NCI-H1417 (cell line): ENCODE measurements at regions not wholly inside any gene's neighbourhood (a gene's known extent, or its start where the extent isn't known, plus 50 kb on each side); places are given as distances from the start of the nearest gene placed in this dataset.
"Not testable (repeated sequence)": the region's sequence is repeated elsewhere in the genome, so short reads cannot be mapped to it uniquely, and the experiment has no call there.

Source experiments
- DNase-seq, 3 experiments: peaks; one replicate each; lab custom pipeline; 2025; lab: John Stamatoyannopoulos, UW

- no peak for DNase-seq
These were observed 97.1 kb downstream of the PLPPR4 start for GRCh38 chr1:99361406-99361805.

- DNase-seq, result no peak
These were observed 99.2 kb downstream of the PLPPR4 start for GRCh38 chr1:99363531-99363930.

GRCh38 chr1:99365141-99365540, 100.8 kb downstream of the PLPPR4 start:
- DNase-seq, result no peak

GRCh38 chr1:99365545-99365944, 101.3 kb downstream of the PLPPR4 start:
- DNase-seq, result no peak

GRCh38 chr1:99369154-99369553, 104.9 kb downstream of the PLPPR4 start:
- no peak for DNase-seq

- no peak for DNase-seq
These were observed 106.2 kb downstream of the PLPPR4 start for GRCh38 chr1:99370476-99370875.

- DNase-seq, result no peak
These were observed 107.1 kb downstream of the PLPPR4 start for GRCh38 chr1:99371413-99371812.

- no peak for DNase-seq
These were observed 109.8 kb downstream of the PLPPR4 start for GRCh38 chr1:99374109-99374508.

GRCh38 chr1:99374693-99375092, 110.4 kb downstream of the PLPPR4 start:
- not testable (repeated sequence) for DNase-seq

- DNase-seq, result no peak
These were observed 119.7 kb downstream of the PLPPR4 start for GRCh38 chr1:99384021-99384420.

GRCh38 chr1:99385852-99386251, 121.6 kb downstream of the PLPPR4 start:
- no peak for DNase-seq

- no peak for DNase-seq
These were observed 132.1 kb downstream of the PLPPR4 start for GRCh38 chr1:99396389-99396788.

- no peak for DNase-seq
These were observed 132.7 kb downstream of the PLPPR4 start for GRCh38 chr1:99397029-99397428.

GRCh38 chr1:99397863-99398262, 133.6 kb downstream of the PLPPR4 start:
- DNase-seq, result no peak

- not testable (repeated sequence) for DNase-seq
These were observed 137.3 kb downstream of the PLPPR4 start for GRCh38 chr1:99401556-99401955.

GRCh38 chr1:99404399-99404798, 140.1 kb downstream of the PLPPR4 start:
- DNase-seq, result not testable (repeated sequence)

- DNase-seq, result peak; percentile 3 to 53 (median 26)
These were observed 141.0 kb downstream of the PLPPR4 start for GRCh38 chr1:99405325-99405724.

GRCh38 chr1:99407018-99407417, 142.7 kb downstream of the PLPPR4 start:
- no peak for DNase-seq

- no peak for DNase-seq
These were observed 159.8 kb downstream of the PLPPR4 start for GRCh38 chr1:99424087-99424486.

GRCh38 chr1:99429754-99430153, 165.5 kb downstream of the PLPPR4 start:
- no peak for DNase-seq

GRCh38 chr1:99438656-99439230, 174.5 kb downstream of the PLPPR4 start:
- no peak for DNase-seq

GRCh38 chr1:99439433-99440075, 175.3 kb downstream of the PLPPR4 start:
- no peak for DNase-seq

- no peak for DNase-seq
These were observed 177.2 kb downstream of the PLPPR4 start for GRCh38 chr1:99441299-99442095.
